ENCODE measurements at regions not wholly inside any gene's neighbourhood (a gene's known extent, or its start where the extent isn't known, plus 50 kb on each side); places are given as distances from the start of the nearest gene placed in this dataset.
"Not testable (repeated sequence)": the region's sequence is repeated elsewhere in the genome, so short reads cannot be mapped to it uniquely, and the experiment has no call there.

- DNase-seq: not testable (repeated sequence)
Measured at GRCh38 chr4:164100741-164101365, 606.4 kb downstream of the TMA16 start.

DNA sequence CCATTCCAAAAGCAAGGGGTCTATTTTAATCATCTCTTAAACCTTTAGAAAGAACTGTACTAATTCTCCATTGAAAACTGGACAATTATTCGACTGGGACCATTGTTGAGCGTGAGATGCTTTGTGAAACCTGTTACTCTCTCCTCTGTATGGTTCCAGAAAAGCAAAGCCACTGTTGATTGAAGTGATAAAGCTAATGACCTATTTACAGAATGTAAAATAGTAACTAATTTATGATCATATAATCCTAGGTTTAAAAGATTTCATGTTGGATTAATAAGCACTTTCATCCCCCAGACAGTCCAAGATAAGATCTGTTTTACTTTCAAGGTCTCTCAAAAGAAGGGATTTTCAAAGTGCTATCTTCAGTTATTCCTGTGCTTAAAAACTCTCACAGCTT is 614.5 kb downstream of the TMA16 start:
- no peak for DNase-seq

DNA sequence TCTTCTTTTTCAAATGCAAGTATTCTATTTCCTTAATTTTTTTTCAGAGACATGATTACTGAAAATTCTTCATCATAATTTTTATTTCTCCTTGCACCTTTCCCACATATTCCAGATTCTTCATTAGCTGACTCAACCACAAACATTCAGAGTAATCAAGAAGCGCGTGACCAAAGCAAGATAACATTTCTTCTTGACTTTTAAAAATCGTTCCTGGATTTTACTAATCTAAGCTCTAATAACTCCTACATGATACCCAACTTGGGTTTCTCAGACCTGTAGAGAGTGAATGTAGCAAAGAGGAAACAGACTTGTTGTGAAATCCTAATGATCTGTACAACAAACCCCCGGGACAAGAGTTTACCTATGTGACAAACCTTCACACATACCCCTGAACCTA is 615.0 kb downstream of the TMA16 start:
- DNase-seq: no peak

GRCh38 chr4:164115236-164115635 is 620.7 kb downstream of the TMA16 start:
- DNase-seq: no peak

DNA sequence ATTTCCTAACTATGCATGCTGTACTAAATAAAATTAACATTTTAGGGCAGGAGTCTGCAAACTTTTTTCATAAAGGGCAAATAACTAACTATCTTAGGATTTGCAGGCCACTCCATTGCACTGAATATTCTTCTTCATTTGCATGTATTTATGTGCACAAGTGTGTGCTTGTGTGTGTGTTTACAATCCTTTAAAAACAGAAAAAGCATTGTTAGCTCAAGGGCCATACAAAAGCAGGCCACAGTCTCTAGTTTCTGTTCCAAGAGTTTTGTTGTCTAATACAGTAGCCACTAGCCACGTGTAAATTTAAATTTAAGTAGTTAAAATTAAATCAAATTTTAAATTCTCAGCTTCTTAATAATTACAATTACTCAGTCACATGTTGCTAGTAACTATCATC is 621.8 kb downstream of the TMA16 start:
- no peak for DNase-seq

DNA sequence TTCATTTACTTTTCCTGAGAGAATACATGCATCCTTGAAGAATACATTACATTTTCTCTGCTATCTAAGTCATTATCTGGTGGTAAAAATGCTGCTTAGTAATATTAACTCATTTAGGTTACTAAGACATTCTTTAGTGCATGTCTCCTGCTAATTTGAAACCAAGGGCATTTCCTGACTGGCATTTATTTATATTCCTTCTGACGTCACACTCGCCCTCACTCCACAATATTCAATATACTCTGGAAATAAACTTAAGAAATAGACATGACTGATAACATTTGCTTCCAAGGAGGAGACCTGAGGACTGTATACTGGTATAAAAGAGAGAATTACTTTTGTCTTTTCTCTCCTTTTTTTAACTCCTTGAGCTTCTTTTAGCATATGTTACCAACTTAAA is 619.5 kb upstream of the SMIM31 start:
- DNase-seq: no peak

DNA sequence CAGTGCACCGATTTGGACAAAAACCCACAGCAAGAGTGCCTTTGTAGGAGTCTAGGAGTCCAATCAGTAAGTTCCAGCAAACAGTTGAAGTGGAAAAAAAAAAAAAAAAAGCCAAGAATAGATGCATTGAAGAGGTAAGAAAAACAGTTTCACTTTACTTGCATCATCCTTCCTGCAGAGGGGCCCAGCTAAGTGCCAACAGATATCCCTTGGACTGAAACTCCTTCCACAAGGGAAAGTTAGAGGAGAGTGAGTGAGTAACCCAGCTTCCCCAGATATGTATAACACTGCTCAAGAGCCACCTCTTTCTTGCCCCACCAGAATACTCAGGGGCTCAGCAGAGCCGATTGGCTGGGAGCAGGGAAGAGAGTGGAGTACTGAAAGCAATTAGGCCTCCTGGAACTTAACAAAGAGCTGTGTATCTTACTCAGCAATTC is 617.7 kb upstream of the SMIM31 start:
- no peak for DNase-seq

- DNase-seq: no peak
Measured at GRCh38 chr4:164138521-164138920, 615.4 kb upstream of the SMIM31 start.

DNA sequence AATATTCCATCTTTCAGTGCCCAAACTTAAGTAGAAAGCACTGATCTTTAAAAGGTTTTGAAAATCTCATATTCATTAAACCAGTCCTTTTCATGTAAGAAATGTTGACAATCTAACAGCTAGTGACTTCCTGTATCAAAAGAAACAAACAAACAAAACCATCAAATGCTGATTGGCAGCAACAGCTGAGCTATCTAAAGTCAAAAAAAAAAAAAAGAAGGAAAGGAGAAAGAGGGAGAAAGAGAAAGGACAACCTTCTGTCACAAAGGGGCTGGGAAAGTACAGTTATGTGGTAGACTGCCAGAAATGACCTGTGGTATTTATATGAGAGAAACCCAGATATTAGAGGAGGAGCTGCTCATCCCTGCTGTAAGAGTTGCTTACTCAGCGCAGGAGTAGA is 614.6 kb upstream of the SMIM31 start:
- DNase-seq: no peak

DNA sequence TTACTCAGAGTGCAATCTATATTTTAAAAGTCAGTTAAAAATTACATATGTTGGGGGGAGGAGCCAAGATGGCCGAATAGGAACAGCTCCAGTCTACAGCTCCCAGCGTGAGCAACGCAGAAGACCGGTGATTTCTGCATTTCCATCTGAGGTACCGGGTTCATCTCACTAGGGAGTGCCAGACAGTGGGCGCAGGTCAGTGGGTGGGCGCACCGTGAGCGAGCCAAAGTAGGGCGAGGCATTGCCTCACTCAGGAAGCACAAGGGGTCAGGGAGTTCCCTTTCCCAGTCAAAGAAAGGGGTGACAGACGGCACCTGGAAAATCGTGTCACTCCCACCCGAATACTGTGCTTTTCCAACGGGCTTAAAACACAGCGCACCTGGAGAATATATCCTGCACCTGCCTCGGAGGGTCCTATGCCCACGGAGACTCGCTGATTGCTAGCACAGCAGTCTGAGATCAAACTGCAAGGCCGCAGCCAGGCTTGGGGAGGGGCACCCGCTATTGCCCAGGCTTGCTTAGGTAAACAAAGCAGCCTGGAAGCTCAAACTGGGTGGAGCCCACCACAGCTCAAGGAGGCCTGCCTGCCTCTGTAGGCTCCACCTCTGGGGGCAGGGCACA is 612.1 kb upstream of the SMIM31 start:
- not testable (repeated sequence) for DNase-seq

- DNase-seq: no peak
Measured at GRCh38 chr4:164154416-164154815, 599.5 kb upstream of the SMIM31 start.

GRCh38 chr4:164169591-164169990 is 584.3 kb upstream of the SMIM31 start:
- DNase-seq: no peak

DNA sequence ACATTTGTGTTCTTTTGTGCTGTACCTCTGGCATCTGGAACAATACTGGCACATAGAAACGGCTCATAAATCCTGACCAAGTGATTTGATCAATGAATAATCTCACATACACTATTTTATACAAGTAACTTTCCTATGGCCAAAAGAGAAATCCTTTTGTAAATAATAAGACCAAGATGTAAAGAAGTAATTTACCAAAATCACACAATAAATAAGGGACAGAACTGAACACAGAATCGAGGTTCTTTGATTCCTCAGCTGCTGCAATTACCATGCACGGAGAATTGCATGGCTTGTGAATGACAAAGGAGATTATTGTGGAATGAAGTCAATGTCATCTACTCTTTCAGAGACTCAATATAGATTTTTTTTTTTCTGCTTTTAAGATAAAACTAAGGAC is 576.8 kb upstream of the SMIM31 start:
- DNase-seq: no peak

DNA sequence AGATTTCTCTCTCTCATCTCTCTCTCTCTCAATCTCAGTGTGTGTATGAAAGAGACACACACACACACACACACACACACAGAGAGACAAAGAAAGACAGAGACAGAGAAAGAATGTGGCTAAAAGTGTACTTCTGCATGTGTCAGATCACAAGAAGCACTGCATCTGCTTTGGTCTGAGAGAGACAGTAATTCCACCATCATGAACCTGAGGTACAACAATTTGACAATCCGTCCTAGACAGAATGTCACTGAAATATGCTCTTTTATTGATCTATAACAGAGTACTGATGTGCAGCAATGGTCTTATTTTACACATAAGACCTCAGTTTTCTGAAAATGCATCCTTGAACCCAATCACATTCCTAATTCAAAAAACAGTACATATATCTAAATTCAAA is 576.2 kb upstream of the SMIM31 start:
- no peak for DNase-seq

- DNase-seq: no peak
Measured at GRCh38 chr4:164188236-164188635, 565.7 kb upstream of the SMIM31 start.

DNA sequence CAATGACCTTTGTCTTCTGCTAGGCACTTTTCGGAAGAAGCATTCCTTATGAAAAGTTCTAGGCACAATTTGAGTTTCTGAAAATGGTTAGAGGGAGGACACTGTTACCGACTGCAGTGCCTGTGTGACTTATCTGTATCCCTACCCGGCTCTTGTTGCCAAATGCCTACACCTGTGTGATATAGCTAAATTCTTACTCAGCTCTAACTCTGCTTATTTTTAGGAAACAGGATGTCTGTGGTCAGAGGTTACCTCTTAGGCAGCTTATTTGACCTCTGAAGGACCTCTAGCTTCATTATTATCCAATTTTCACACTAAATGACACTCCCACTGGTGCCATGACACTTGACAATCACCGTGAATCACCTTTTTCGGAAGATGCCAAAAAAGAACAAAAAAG is 561.1 kb upstream of the SMIM31 start:
- DNase-seq: no peak

DNA sequence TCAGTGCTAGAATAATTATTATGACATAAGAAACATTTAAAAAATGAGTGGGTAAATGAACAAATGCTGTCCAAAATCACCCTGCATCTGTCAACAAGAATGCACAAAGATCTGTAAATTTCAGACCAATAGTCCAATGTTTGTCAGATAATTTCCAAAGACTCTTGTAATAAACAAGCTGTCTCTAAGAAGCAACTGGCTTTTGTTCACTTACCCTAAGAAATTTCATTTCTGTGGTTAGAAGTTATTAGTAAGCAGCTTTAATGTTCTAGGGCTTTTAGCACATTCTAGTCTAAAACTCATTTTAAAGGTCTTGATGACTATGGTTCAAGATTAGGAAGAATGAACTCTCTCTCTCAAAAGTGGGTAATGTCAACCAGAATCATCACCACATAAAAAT is 560.3 kb upstream of the SMIM31 start:
- no peak for DNase-seq

GRCh38 chr4:164197556-164197955 is 556.4 kb upstream of the SMIM31 start:
- no peak for DNase-seq

DNA sequence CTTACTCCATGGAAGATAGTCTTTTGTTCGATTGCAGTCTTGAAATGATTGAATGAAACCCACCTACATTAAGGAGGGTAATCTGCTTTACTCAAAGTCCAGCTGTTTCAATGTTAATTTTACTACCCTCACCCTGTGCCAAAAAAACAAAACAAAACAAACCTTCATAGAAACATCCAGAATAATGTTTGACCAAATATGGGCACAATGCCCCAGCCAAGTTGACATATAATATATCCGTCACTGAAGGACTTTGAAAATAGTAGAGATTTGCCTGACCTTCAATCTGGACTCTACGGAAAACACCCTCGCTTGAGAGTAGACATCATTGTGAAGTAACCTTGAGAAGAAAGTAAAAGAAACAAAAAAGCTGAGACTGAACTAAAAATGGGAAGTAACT is 550.5 kb upstream of the SMIM31 start:
- DNase-seq: no peak

GRCh38 chr4:164204434-164204833 is 549.5 kb upstream of the SMIM31 start:
- DNase-seq: peak; percentile 0

- no peak for DNase-seq
Measured at GRCh38 chr4:164207460-164207859, 546.5 kb upstream of the SMIM31 start.

- no peak for DNase-seq
Measured at GRCh38 chr4:164210377-164210776, 543.6 kb upstream of the SMIM31 start.

DNA sequence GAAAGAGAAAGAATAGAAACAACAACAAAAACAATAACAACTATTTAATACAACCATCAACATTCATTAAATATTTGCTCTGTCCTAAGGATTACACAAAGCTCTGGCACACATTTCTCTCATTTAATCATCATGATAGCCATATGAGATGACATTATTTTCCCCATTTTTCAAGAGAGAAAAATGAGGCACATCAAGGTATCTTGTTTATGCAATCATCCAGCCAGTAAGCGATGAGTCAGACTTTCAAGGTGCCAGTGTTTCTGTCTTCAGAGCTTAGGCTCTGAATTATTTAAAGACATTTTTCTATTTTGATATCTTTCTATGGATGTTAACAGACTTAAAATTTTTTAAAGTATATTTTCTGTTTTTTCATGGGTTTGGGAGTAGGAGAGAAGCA is 541.8 kb upstream of the SMIM31 start:
- DNase-seq: no peak

GRCh38 chr4:164212714-164213113 is 541.2 kb upstream of the SMIM31 start:
- no peak for DNase-seq

DNA sequence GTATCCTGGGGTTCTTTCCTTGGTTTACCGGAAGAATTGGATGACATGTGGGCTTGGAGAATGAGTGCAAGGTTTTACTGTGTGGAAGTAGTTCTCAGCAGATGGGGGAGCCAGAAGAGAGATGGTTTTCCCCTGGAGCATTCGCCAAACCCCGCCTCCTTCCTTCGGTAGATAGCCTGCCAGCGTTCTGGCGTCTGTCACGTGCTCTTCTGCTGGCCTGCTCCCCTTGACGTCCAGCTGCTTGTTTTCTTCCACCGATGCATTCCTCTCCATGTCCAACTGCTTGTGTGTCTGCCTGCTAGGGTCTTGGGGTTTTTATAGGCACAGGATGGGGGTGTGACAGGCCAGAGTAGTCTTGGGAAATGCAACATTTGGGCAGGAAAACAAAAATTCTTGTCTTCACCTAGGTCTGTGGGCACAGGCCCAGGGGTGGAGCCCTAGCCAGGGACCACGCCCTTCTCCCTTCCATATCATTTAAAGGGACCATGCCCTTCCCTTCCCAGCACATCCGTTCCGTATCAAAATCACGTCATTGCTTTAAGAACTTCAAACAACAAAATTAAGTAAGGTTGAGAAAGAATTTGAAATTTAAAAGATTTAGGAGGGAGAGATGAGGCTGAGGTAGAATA is 538.7 kb upstream of the SMIM31 start:
- no peak for DNase-seq

Measured in HCEC 1CT (cell line).